IMR-90 (cell line): ENCODE measurements at regions not wholly inside any gene's neighbourhood (a gene's known extent, or its start where the extent isn't known, plus 50 kb on each side); places are given as distances from the start of the nearest gene placed in this dataset.

Experiments
- ATAC-seq: fragments of 200-7000 bp; cut with Tn5 transposase; 2 replicates; pipeline ENCODE4 v1.9.1; 2020; ENCODE audit warnings: low read depth, mild to moderate bottlenecking, moderate library complexity
- BruUV-seq: library from RNA; stranded (reverse); fragments of 400-500 nt; replicated peaks from 2 replicates; lab custom pipeline; 2021; lab: Mats Ljungman, UMichigan
- CTCF ChIA-PET: fragments of 300-600 bp; formaldehyde crosslinking; extraction: SDS; loops from one replicate; lab custom pipeline; 2021; ENCODE audit warnings: antibody characterized with exemption; lab: Yijun Ruan, JAX
- POLR2A ChIA-PET: fragments of 300-600 bp; sonication (Branson Sonifier 250); formaldehyde crosslinking; loops from one replicate; lab custom pipeline; 2022; ENCODE audit warnings: antibody characterized with exemption; ENCODE audit not compliant: unreplicated experiment; lab: Charles Lee
- DNase-seq: peaks from one replicate; pipeline ENCODE4 v3.0.0; 2013
- H2AFZ ChIP-seq: replicated peaks from 2 replicates; pipeline ENCODE3; 2013; ENCODE audit warnings: low read length, mild to moderate bottlenecking; ENCODE audit not compliant: poor library complexity
- H2AK5ac ChIP-seq: 2 replicates; pipeline ENCODE4 v1.6.1; 2013; ENCODE audit warnings: low read depth, low read length, inconsistent platforms
- H2AK9ac ChIP-seq: replicated peaks from 2 replicates; pipeline ENCODE3; 2013; ENCODE audit warnings: mild to moderate bottlenecking, low read depth, low read length, moderate library complexity; ENCODE audit not compliant: poor library complexity
- H2BK120ac ChIP-seq: 2 replicates; pipeline ENCODE4 v1.6.1; 2013; ENCODE audit warnings: low read depth, low read length, inconsistent platforms
- H2BK15ac ChIP-seq: 3 replicates; pipeline ENCODE4 v1.6.1; 2013; ENCODE audit warnings: low read depth, low read length, inconsistent platforms
- H2BK20ac ChIP-seq: 2 replicates; pipeline ENCODE4 v1.6.1; 2013; ENCODE audit warnings: low read depth, mild to moderate bottlenecking, inconsistent platforms, low read length, moderate library complexity
- H2BK5ac ChIP-seq: 2 replicates; pipeline ENCODE4 v1.6.1; 2013; ENCODE audit warnings: mild to moderate bottlenecking, low read depth, low read length, inconsistent platforms; ENCODE audit not compliant: poor library complexity, severe bottlenecking
- H3K14ac ChIP-seq: replicated peaks from 2 replicates; pipeline ENCODE4 v1.6.1; 2013; ENCODE audit warnings: low read depth, low read length, inconsistent platforms
- H3K18ac ChIP-seq: 2 replicates; pipeline ENCODE4 v1.6.1; 2013; ENCODE audit warnings: low read depth, low read length, control low read depth
- H3K23ac ChIP-seq: 2 replicates; pipeline ENCODE4 v1.6.1; 2013; ENCODE audit warnings: low read depth, low read length, inconsistent platforms
- H3K27ac ChIP-seq: 2 replicates; pipeline ENCODE4 v1.5.1; 2013; ENCODE audit warnings: mild to moderate bottlenecking, control low read depth, low read length; ENCODE audit not compliant: insufficient read depth
- H3K27me3 ChIP-seq: 2 replicates; pipeline ENCODE4 v1.6.1; 2013; ENCODE audit warnings: low read length; ENCODE audit not compliant: control insufficient read depth, insufficient read depth
- H3K36me3 ChIP-seq: 2 replicates; pipeline ENCODE4 v1.6.1; 2013; ENCODE audit warnings: low read length, mixed read lengths; ENCODE audit not compliant: control insufficient read depth, insufficient read depth
- H3K4ac ChIP-seq: 2 replicates; pipeline ENCODE4 v1.6.1; 2013; ENCODE audit warnings: low read depth, low read length, inconsistent platforms
- H3K4me1 ChIP-seq: 2 replicates; pipeline ENCODE4 v1.6.1; 2013; ENCODE audit warnings: low read length, mixed read lengths; ENCODE audit not compliant: control insufficient read depth, insufficient read depth
- H3K4me2 ChIP-seq: 2 replicates; pipeline ENCODE4 v1.6.1; 2013; ENCODE audit warnings: low read depth, mild to moderate bottlenecking, control low read depth, low read length, moderate library complexity
- H3K4me3 ChIP-seq: 2 replicates; pipeline ENCODE4 v1.5.1; 2013; ENCODE audit warnings: low read depth, mild to moderate bottlenecking, control low read depth, low read length, moderate library complexity; ENCODE audit not compliant: insufficient read depth
- H3K56ac ChIP-seq: 2 replicates; pipeline ENCODE4 v1.6.1; 2013; ENCODE audit warnings: low read length, inconsistent platforms; ENCODE audit not compliant: insufficient read depth; ENCODE audit errors: extremely low read depth
- H3K79me1 ChIP-seq, 2 experiments: 2 replicates each; pipeline ENCODE4 v1.6.1; 2013; ENCODE audit warnings: low read length in 2 of 2, inconsistent platforms in 1 of 2, low read depth in 1 of 2
- H3K9ac ChIP-seq: 2 replicates; pipeline ENCODE4 v1.6.1; 2013; ENCODE audit warnings: low read depth, low read length, control low read depth
- H3K9me1 ChIP-seq: 2 replicates; pipeline ENCODE4 v1.6.1; 2013; ENCODE audit warnings: low read length, inconsistent platforms; ENCODE audit not compliant: insufficient read depth
- H3K9me3 ChIP-seq: 2 replicates; pipeline ENCODE4 v1.6.1; 2013; ENCODE audit warnings: low read length; ENCODE audit not compliant: control insufficient read depth, insufficient read depth
- H4K20me1 ChIP-seq: 2 replicates; pipeline ENCODE4 v1.6.1; 2013; ENCODE audit warnings: low read length, inconsistent platforms; ENCODE audit not compliant: insufficient read depth
- H4K5ac ChIP-seq: 2 replicates; pipeline ENCODE4 v1.6.1; 2013; ENCODE audit warnings: mild to moderate bottlenecking, low read depth, low read length, control low read depth
- H4K8ac ChIP-seq, 2 experiments: 2 replicates each; pipeline ENCODE4 v1.6.1; 2013; ENCODE audit warnings: low read depth in 2 of 2, low read length in 2 of 2, control low read depth in 1 of 2, inconsistent platforms in 1 of 2
- H4K91ac ChIP-seq: 2 replicates; pipeline ENCODE4 v1.6.1; 2013; ENCODE audit warnings: low read depth, low read length, inconsistent platforms; ENCODE audit not compliant: insufficient read depth
- BHLHE40 ChIP-seq: fragments of 150-350 bp; IDR thresholded peaks from 2 replicates; pipeline ENCODE4 v1.6.1; 2016; ENCODE audit warnings: mild to moderate bottlenecking, low read depth, low read length
- CHD1 ChIP-seq: IDR thresholded peaks from 2 replicates; pipeline ENCODE4 v1.6.1; 2012; ENCODE audit warnings: low read depth, low read length, improper control_type of control experiment
- FOS ChIP-seq: fragments of 150-350 bp; IDR thresholded peaks from 2 replicates; pipeline ENCODE4 v1.6.1; 2016; ENCODE audit warnings: low read depth, low read length
- MXI1 ChIP-seq: IDR thresholded peaks from 2 replicates; pipeline ENCODE4 v1.6.1; 2012; ENCODE audit warnings: low read depth, mild to moderate bottlenecking, low read length, moderate library complexity, borderline replicate concordance
- POLR2A ChIP-seq: IDR thresholded peaks from 2 replicates; pipeline ENCODE4 v1.6.1; 2012; ENCODE audit warnings: mild to moderate bottlenecking, low read depth, low read length
- RCOR1 ChIP-seq: IDR thresholded peaks from 2 replicates; pipeline ENCODE4 v1.6.1; 2012; ENCODE audit warnings: mild to moderate bottlenecking, low read length, improper control_type of control experiment; ENCODE audit not compliant: insufficient replicate concordance
- SMC3 ChIP-seq: fragments of 150-350 bp; IDR thresholded peaks from 2 replicates; pipeline ENCODE4 v1.6.1; 2016; ENCODE audit warnings: low read depth, mild to moderate bottlenecking, antibody characterized with exemption, low read length, moderate library complexity
- WGBS, 2 experiments: methylation state at CpG; one replicate each; pipeline versions ENCODE4 v1.1.5 to v1.1.7; 2013; ENCODE audit warnings: missing lambda C conversion rate in 2 of 2; ENCODE audit not compliant: insufficient read length in 1 of 2; ENCODE audit errors: extremely low coverage in 2 of 2; 5-methylcytosine and 5-hydroxymethylcytosine counted together
- dilution Hi-C: fragments of 300-500 bp; cut with HindIII; formaldehyde crosslinking; loops from one replicate; pipeline ENCODE4 v1.14.3; 2018; ENCODE audit warnings: low sequenced_read_pairs; ENCODE audit not compliant: unreplicated experiment
- in situ Hi-C: fragments of 300-500 bp; cut with MboI; formaldehyde crosslinking; loops from 3 replicates; pipeline ENCODE4 v1.14.3; 2019; ENCODE audit warnings: low sequenced_read_pairs, inconsistent platforms, mixed read lengths
- intact Hi-C: fragments of 100-400 bp; cut with micrococcal nuclease; formaldehyde crosslinking; loops from 2 replicates; pipeline ENCODE4 v1.10.0; 2022
- TF ChIP-seq, protein P1 (sequence below): fragments of 150-350 bp; IDR thresholded peaks from 2 replicates; pipeline ENCODE4 v1.6.1; 2017; ENCODE audit warnings: mild to moderate bottlenecking, antibody characterized with exemption, low read length, low read depth
- TF ChIP-seq, protein P2 (sequence below): fragments of 150-350 bp; IDR thresholded peaks from 2 replicates; pipeline ENCODE4 v1.6.1; 2016; ENCODE audit warnings: low read depth, mild to moderate bottlenecking, low read length, moderate library complexity, borderline replicate concordance

DNA sequence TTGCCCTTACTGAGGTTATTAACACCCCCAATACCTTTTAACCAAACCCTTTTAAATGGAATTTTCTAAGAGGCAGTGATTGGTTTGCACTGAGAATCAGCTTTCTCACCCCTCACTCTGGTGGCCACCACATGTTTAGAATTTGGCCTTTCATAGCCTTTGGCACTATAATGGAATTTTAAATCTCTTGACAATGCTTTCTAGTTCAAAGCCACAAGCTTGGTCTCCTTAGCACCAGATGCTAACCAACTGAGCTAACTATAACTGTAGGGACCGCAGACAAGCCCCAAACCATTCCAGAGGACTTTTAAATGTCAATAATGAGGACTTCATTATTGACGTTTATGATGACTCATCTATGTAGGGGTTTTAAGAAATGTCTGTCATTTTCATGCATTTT, 238.7 kb upstream of the SNX7 start:
- no peak overlapping the region for H2BK20ac ChIP-seq
- no peak overlapping the region for H3K4ac ChIP-seq
- H2AK5ac ChIP-seq = no peak overlapping the region
- no peak overlapping the region for H4K5ac ChIP-seq
- BruUV-seq = no TSS peak
- H3K14ac ChIP-seq = no peak overlapping the region
- H3K4me2 ChIP-seq = no peak overlapping the region
- no peaks in the 10 kb centered on the region for H3K27me3 ChIP-seq
- TF ChIP-seq RCOR1 (no peak), SMC3 (no peak), MXI1 (no peak), FOS (no peak), BHLHE40 (no peak), CHD1 (no peak), POLR2A (no peak)
- TF ChIP-seq, protein P1, sequence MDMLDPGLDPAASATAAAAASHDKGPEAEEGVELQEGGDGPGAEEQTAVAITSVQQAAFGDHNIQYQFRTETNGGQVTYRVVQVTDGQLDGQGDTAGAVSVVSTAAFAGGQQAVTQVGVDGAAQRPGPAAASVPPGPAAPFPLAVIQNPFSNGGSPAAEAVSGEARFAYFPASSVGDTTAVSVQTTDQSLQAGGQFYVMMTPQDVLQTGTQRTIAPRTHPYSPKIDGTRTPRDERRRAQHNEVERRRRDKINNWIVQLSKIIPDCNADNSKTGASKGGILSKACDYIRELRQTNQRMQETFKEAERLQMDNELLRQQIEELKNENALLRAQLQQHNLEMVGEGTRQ = no peak
- TF ChIP-seq, protein P2, sequence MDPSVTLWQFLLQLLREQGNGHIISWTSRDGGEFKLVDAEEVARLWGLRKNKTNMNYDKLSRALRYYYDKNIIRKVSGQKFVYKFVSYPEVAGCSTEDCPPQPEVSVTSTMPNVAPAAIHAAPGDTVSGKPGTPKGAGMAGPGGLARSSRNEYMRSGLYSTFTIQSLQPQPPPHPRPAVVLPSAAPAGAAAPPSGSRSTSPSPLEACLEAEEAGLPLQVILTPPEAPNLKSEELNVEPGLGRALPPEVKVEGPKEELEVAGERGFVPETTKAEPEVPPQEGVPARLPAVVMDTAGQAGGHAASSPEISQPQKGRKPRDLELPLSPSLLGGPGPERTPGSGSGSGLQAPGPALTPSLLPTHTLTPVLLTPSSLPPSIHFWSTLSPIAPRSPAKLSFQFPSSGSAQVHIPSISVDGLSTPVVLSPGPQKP = no peak
- in situ Hi-C loops = no loop called here
- no peak for DNase-seq
- H4K20me1 ChIP-seq = no peaks in the 10 kb centered on the region
- no peak overlapping the region for H3K18ac ChIP-seq
- CTCF ChIA-PET = interaction anchor here (1.3 to 1.6 kb wide), 2 partner anchors 17 to 45 kb away, joined by 3 to 5 read pairs; no protein-coding TSS in a partner anchor
- POLR2A ChIA-PET = no interaction called here
- H3K79me1 ChIP-seq = no peaks in the 10 kb centered on the region
- H3K4me1 ChIP-seq = peaks cover 2% of the 10 kb centered on the region; the same call in 1 of the 2 replicates
- no peak overlapping the region for H3K27ac ChIP-seq
- H4K8ac ChIP-seq = no peak overlapping the region
- H3K9me1 ChIP-seq = no peaks in the 10 kb centered on the region
- no peak overlapping the region for H2BK15ac ChIP-seq
- intact Hi-C loops = no loop called here
- no peak overlapping the region for H2AFZ ChIP-seq
- H2AK9ac ChIP-seq = no peak overlapping the region
- H3K36me3 ChIP-seq = no peaks in the 10 kb centered on the region
- H4K91ac ChIP-seq = no peak overlapping the region
- H3K9ac ChIP-seq = no peak overlapping the region
- WGBS, 2 experiments = no CpG with 5 or more reads among the region's 2 CpGs
- ATAC-seq = no peak
- no peak overlapping the region for H3K23ac ChIP-seq
- no peaks in the 10 kb centered on the region for H3K9me3 ChIP-seq
- no peak overlapping the region for H3K56ac ChIP-seq
- no peak overlapping the region for H2BK120ac ChIP-seq
- dilution Hi-C loops = no loop called here
- no peak overlapping the region for H2BK5ac ChIP-seq
- no peak overlapping the region for H3K4me3 ChIP-seq
